Activated naive CD8-positive, alpha-beta T cell treated with anti-CD3 and anti-CD28 coated beads, Interleukin-2, amount 50 U/mL, for 24 hours (primary cell): ENCODE measurements at regions not wholly inside any gene's neighbourhood (a gene's known extent, or its start where the extent isn't known, plus 50 kb on each side); places are given as distances from the start of the nearest gene placed in this dataset.

ENCODE experiments used
- ATAC-seq: fragments of 150-1000 bp; cut with Tn5 transposase; one replicate; pipeline ENCODE4 v1.10.0; 2021
- DNase-seq: peaks from one replicate; pipeline ENCODE4 v3.0.0; 2021
- H3K27ac Mint-ChIP-seq: one replicate; pipeline ENCODE4 v1.8.0; 2021; ENCODE audit warnings: mild to moderate bottlenecking, mixed read lengths
- H3K27me3 Mint-ChIP-seq: one replicate; pipeline ENCODE4 v1.8.0; 2021; ENCODE audit warnings: mixed read lengths
- H3K36me3 Mint-ChIP-seq: one replicate; pipeline ENCODE4 v1.8.0; 2021; ENCODE audit warnings: low read depth, mixed read lengths
- H3K4me1 Mint-ChIP-seq: one replicate; pipeline ENCODE4 v1.8.0; 2021; ENCODE audit warnings: mixed read lengths
- H3K4me3 Mint-ChIP-seq: one replicate; pipeline ENCODE4 v1.8.0; 2021; ENCODE audit warnings: mild to moderate bottlenecking, moderate library complexity, mixed read lengths
- H3K9me3 Mint-ChIP-seq: one replicate; pipeline ENCODE4 v1.8.0; 2021; ENCODE audit warnings: mixed read lengths

DNA sequence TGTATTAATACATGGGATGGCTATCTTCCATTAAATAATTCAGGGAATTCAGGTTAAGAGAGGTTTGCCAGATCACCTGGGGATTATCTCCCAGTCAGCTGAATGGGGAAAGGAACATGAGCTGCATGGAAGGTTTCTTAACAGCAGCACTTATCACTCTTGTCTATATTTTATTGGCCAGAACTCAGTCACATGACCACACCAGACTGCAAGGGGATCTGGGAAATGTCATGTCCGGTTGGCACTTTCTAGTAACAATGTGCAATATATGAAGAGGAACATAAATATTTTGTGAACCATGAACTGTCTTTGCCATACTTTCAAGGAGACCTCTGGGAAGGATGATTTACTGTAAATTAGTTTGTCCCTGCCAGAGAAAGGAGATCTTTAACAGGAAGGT is 599.1 kb downstream of the SLC4A3 start:
- no peak for DNase-seq
- Mint-ChIP-seq H3K27ac (no peak overlapping the region), H3K4me3 (no peak overlapping the region), H3K36me3 (no peaks in the 10 kb centered on the region), H3K4me1 (no peaks in the 10 kb centered on the region), H3K9me3 (peaks cover 8% of the 10 kb centered on the region), H3K27me3 (no peaks in the 10 kb centered on the region)
- no peak for ATAC-seq

- H3K9me3 Mint-ChIP-seq: peaks cover 8% of the 10 kb centered on the region
- no peak overlapping the region for H3K27ac Mint-ChIP-seq
- H3K27me3 Mint-ChIP-seq: no peaks in the 10 kb centered on the region
- ATAC-seq: no peak
- no peak for DNase-seq
- no peaks in the 10 kb centered on the region for H3K36me3 Mint-ChIP-seq
- no peak overlapping the region for H3K4me3 Mint-ChIP-seq
- no peaks in the 10 kb centered on the region for H3K4me1 Mint-ChIP-seq
These were observed 600.0 kb downstream of the SLC4A3 start for GRCh38 chr2:220227266-220227920.

DNA sequence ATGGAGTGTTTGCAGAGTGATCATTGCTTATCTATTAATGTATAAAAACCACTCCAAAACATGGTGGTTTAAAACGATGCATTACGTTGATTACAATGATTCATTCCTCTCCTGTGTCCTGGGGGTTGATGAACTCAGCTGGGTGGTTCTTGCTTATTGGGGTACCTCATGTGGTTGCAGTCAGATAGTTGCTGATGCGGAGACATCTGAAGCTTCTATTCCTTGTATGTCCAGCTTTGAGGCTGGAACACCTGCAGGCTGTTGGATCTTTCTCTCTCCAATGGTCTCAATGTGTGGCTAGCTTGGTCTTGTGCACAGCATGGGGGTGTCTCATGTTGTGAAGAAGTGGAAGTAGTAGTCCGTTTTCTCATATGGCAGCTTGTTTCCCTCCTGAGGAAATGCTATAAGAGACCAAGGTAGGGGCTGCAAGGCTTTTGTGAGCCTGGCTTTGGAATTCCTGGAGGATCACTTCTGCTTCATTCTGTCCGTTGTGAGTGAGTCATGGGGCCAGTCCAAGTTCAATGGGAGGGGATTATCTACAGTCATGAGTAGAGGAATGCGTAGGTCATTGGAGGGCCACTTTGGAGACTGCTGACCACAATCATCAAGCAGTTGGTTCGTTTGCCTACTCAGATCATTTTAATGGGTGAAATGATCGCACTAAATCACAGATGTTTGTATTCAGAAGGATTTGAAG is 601.0 kb downstream of the SLC4A3 start:
- Mint-ChIP-seq H3K9me3 (peaks cover 8% of the 10 kb centered on the region), H3K27ac (no peak overlapping the region), H3K4me1 (no peaks in the 10 kb centered on the region), H3K36me3 (no peaks in the 10 kb centered on the region), H3K27me3 (no peaks in the 10 kb centered on the region), H3K4me3 (no peak overlapping the region)
- DNase-seq (no peak), ATAC-seq (no peak)

- no peak overlapping the region for H3K27ac Mint-ChIP-seq
- no peaks in the 10 kb centered on the region for H3K36me3 Mint-ChIP-seq
- no peak overlapping the region for H3K4me3 Mint-ChIP-seq
- H3K27me3 Mint-ChIP-seq: no peaks in the 10 kb centered on the region
- DNase-seq: no peak
- H3K9me3 Mint-ChIP-seq: no peaks in the 10 kb centered on the region
- ATAC-seq: no peak
- H3K4me1 Mint-ChIP-seq: no peaks in the 10 kb centered on the region
These were observed 613.2 kb downstream of the SLC4A3 start for GRCh38 chr2:220240641-220241040.

- no peak for ATAC-seq
- Mint-ChIP-seq H3K27me3 (no peaks in the 10 kb centered on the region), H3K4me3 (no peak overlapping the region), H3K36me3 (no peaks in the 10 kb centered on the region), H3K27ac (no peak overlapping the region), H3K4me1 (no peaks in the 10 kb centered on the region), H3K9me3 (no peaks in the 10 kb centered on the region)
- DNase-seq: no peak
These were observed 614.0 kb downstream of the SLC4A3 start for GRCh38 chr2:220241423-220241822.

GRCh38 chr2:220243571-220243970 is 616.1 kb downstream of the SLC4A3 start:
- Mint-ChIP-seq H3K36me3 (no peaks in the 10 kb centered on the region), H3K27me3 (no peaks in the 10 kb centered on the region), H3K4me1 (no peaks in the 10 kb centered on the region), H3K27ac (no peak overlapping the region), H3K4me3 (no peak overlapping the region), H3K9me3 (no peaks in the 10 kb centered on the region)
- ATAC-seq (no peak), DNase-seq (no peak)

- Mint-ChIP-seq H3K4me1 (no peaks in the 10 kb centered on the region), H3K27ac (no peak overlapping the region), H3K27me3 (no peaks in the 10 kb centered on the region), H3K9me3 (no peaks in the 10 kb centered on the region), H3K4me3 (no peak overlapping the region), H3K36me3 (no peaks in the 10 kb centered on the region)
- ATAC-seq (no peak), DNase-seq (no peak)
These were observed 619.0 kb downstream of the SLC4A3 start for GRCh38 chr2:220246386-220246785.

DNA sequence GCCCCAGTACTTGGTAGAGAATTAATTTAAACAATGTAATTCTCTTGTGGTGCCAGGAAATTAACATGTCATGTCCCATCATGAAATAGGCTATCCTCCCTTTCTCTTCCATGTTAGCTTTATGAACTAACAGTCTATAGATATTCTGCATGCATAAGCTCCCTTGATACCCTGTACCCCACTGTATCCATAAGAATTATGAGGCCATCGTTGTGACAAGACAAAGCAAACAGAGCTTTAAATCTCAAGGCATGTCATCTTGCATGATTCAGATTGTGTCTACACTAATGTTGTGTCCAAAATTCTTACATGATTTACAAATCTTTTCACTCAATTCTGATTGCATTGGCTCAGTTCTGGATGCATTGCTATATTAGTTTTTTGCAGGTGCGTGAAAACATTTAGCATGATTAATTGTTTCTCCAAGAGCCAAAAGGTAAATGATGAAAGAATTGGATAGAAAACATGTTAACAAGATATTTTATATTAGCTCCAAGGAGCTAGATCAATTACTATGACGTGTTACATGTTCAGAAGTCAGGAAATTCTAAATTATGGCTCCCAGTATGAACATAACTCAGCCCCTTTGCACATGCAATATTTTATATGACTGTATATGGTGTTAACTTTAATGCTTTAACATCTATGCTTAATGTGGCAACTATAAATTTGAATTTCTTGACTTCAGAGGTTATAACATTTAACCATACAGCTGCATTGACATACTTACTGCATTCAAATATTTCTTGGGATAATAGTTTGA is 620.3 kb downstream of the SLC4A3 start:
- H3K27me3 Mint-ChIP-seq: no peaks in the 10 kb centered on the region
- H3K36me3 Mint-ChIP-seq: no peaks in the 10 kb centered on the region
- H3K9me3 Mint-ChIP-seq: no peaks in the 10 kb centered on the region
- ATAC-seq: no peak
- DNase-seq: no peak
- H3K27ac Mint-ChIP-seq: no peak overlapping the region
- H3K4me3 Mint-ChIP-seq: no peak overlapping the region
- H3K4me1 Mint-ChIP-seq: no peaks in the 10 kb centered on the region

DNA sequence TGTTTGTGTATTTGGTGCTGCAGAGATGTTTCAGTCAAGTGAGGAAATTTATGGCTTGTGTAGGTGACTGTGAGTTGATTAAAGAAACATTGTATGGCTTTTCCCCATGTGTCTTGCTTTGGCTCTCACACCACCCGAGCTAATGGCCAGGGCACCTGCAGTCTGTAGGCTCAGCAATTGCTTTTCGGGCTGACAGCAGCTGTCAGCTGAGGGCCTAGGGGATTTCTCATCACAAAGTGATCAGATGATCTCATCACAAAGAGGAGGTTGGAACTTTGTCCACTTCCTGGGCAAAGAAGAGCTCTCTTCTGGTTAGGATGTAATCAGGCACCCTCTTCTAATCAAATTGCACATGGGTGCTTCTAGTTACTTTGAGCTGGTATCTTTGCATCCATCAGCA is 632.2 kb downstream of the SLC4A3 start:
- H3K36me3 Mint-ChIP-seq: no peaks in the 10 kb centered on the region
- no peaks in the 10 kb centered on the region for H3K9me3 Mint-ChIP-seq
- H3K4me1 Mint-ChIP-seq: no peaks in the 10 kb centered on the region
- ATAC-seq (no peak), DNase-seq (no peak)
- H3K27ac Mint-ChIP-seq: no peak overlapping the region
- no peak overlapping the region for H3K4me3 Mint-ChIP-seq
- H3K27me3 Mint-ChIP-seq: no peaks in the 10 kb centered on the region

DNA sequence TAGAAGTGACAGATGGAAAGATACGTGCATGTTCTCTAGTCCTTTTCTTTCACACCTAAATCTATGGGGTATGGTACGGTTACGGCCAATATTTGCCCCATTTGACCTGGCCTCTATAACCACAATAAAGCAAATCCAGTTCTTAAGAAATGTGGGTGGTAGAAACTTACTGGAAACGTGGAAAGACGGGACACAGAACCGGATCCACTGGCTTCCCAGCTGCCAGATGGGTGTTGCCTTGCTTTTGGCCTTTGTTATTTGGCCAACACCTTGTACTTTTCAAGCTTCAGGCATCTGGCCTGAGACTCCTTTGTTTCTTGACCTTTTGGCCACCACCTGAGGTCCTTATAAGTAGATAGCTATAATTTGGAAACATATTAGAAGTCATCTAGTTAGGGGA is 635.9 kb downstream of the SLC4A3 start:
- H3K4me3 Mint-ChIP-seq: no peak overlapping the region
- ATAC-seq (no peak), DNase-seq (no peak)
- H3K27ac Mint-ChIP-seq: no peak overlapping the region
- no peaks in the 10 kb centered on the region for H3K9me3 Mint-ChIP-seq
- H3K4me1 Mint-ChIP-seq: no peaks in the 10 kb centered on the region
- H3K27me3 Mint-ChIP-seq: no peaks in the 10 kb centered on the region
- H3K36me3 Mint-ChIP-seq: no peaks in the 10 kb centered on the region

DNA sequence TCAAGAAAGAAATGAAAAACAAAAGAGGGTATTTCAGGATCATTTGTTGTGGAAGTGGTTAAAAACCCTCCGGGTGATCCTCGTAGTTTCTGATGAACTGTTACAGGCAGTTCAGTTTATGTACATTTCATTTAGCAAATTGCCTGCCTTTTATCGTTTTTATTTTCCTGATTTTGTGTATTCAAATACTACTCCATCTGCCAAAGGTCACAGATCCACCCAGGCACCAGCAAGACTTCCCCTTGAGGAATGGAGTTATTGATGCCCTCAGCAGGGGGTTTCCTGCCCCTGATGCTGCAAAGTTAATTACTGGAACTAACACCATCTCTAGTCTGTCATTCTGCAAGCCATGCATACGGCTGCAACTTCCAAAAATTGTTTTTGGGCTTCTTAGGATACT is 641.9 kb downstream of the SLC4A3 start:
- ATAC-seq: no peak
- H3K27ac Mint-ChIP-seq: no peak overlapping the region
- no peak overlapping the region for H3K4me3 Mint-ChIP-seq
- H3K27me3 Mint-ChIP-seq: no peaks in the 10 kb centered on the region
- no peaks in the 10 kb centered on the region for H3K9me3 Mint-ChIP-seq
- no peaks in the 10 kb centered on the region for H3K4me1 Mint-ChIP-seq
- no peaks in the 10 kb centered on the region for H3K36me3 Mint-ChIP-seq
- DNase-seq: no peak

DNA sequence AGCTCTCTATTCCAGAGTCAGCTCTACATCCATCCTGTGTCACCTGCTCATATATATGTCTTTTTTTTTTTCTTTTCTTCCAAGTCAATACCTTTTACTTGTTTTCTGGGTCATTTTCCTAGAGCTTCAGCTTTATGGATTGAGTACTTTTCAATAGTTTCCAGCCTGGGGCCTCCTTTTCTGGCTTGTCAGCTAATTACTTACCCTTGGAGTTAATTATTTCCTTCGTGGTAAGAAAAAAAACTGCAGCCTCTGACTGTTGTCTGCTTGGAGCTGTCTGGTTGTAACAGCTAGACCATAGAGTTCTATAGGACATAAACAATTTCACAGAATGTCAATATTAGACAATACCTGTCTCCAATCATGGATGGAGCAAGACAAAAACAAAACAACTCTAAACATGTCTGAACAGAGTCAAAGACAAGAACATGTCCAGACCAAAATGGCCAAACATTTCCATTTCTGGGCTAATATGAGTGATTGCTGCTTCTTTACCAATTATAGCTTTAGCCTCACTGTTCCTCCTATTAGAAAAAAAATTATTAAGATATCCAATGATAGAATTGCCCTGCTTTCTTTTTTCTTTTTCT is 643.1 kb downstream of the SLC4A3 start:
- ATAC-seq: no peak
- Mint-ChIP-seq H3K9me3 (no peaks in the 10 kb centered on the region), H3K4me1 (no peaks in the 10 kb centered on the region), H3K36me3 (no peaks in the 10 kb centered on the region), H3K27me3 (no peaks in the 10 kb centered on the region), H3K27ac (no peak overlapping the region), H3K4me3 (no peak overlapping the region)
- no peak for DNase-seq

DNA sequence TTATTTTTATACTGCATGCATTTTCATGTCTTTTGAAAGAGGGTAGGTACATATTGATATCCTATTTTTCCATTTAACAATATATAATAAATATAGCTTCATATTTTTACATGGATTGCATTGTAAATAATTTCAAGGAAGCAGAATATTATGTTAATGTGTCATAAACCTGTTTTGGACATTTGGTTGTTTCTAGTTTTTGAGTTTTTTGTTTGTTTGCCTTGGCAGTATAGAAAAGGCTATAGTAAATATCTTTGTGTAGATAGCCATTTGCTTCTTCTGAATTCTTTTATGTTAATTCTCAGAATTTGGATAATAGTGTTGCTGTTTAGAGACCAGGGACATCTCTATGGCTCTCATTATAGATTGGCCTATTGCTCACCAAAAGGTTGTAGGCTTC is 645.2 kb downstream of the SLC4A3 start:
- no peak for DNase-seq
- H3K27me3 Mint-ChIP-seq: no peaks in the 10 kb centered on the region
- ATAC-seq: no peak
- H3K9me3 Mint-ChIP-seq: no peaks in the 10 kb centered on the region
- no peaks in the 10 kb centered on the region for H3K4me1 Mint-ChIP-seq
- no peak overlapping the region for H3K27ac Mint-ChIP-seq
- no peaks in the 10 kb centered on the region for H3K36me3 Mint-ChIP-seq
- H3K4me3 Mint-ChIP-seq: no peak overlapping the region

DNA sequence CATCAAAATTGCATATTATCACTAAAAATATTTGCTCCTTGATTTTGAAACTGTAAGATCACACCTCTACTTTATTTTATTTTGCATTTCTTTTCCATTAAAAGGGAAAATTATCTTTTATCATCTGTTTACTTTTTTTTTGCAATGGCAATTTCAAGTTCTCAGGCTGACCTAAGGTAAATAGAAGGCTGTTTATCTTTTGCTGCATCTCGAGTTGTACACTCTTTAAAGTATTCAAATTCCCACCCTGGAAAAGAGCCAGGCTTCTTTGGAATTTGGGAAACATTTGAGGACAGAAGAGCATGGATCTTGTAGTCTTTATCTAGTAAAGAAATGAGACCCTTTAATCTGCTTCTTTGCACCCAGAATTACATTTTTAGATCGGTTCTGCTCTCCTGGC is 645.7 kb downstream of the SLC4A3 start:
- DNase-seq (no peak), ATAC-seq (no peak)
- Mint-ChIP-seq H3K9me3 (no peaks in the 10 kb centered on the region), H3K36me3 (no peaks in the 10 kb centered on the region), H3K27me3 (no peaks in the 10 kb centered on the region), H3K27ac (no peak overlapping the region), H3K4me3 (no peak overlapping the region), H3K4me1 (no peaks in the 10 kb centered on the region)

DNA sequence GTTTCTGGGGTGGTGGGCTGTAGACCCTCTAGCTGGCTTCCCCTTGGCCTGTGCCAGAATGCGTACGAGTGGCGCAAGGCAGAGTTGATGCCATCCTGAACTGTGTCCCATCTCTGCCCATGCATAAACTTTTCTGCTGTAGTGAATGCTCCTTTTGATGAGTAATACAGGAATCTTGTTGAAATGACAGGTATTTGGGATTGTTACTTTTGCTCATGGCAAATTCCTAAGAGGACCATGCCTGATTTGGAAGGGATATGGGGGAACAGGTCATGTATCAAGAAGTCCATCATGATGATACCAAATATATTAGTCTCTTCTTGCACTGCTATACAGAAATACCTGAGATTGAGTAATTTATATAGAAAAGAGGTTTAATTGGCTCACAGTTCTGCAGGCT is 648.0 kb downstream of the SLC4A3 start:
- Mint-ChIP-seq H3K27ac (no peak overlapping the region), H3K9me3 (peaks cover 4% of the 10 kb centered on the region), H3K27me3 (peaks cover 2% of the 10 kb centered on the region), H3K36me3 (no peaks in the 10 kb centered on the region), H3K4me3 (no peak overlapping the region), H3K4me1 (no peaks in the 10 kb centered on the region)
- DNase-seq (no peak), ATAC-seq (no peak)
